CD4-positive, alpha-beta T cell treated with Interleukin-12 subunit alpha and Interleukin-12 subunit beta, for 1 hour (primary cell): ENCODE measurements at regions not wholly inside any gene's neighbourhood (a gene's known extent, or its start where the extent isn't known, plus 50 kb on each side); places are given as distances from the start of the nearest gene placed in this dataset.
"Not testable (repeated sequence)": the region's sequence is repeated elsewhere in the genome, so short reads cannot be mapped to it uniquely, and the experiment has no call there.

ENCODE experiments used
- DNase-seq: peaks from one replicate; pipeline ENCODE4 v3.0.0-alpha.2; 2020

DNA sequence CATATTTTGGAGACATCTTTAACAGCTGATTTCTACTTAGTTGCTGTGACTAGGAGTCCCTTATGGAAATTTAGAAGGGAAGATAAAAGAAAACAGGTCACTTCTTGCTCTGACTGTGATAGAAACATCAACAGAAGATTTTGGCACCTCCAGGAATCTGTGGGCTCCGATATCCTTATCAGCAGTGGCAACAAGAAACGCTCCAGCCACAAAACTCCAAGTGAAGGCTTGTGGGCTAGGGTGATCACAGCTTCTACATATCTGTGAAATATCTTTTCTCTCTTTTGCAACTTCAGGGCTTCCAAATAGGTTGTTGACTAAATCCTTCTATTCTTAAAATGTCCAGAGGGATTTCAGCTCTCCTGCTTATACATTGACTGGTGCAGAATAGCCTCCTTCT is 1625.5 kb upstream of the CDH6 start:
- no peak for DNase-seq

- no peak for DNase-seq
Observed at GRCh38 chr5:29561564-29561963, 1631.9 kb upstream of the CDH6 start.

- no peak for DNase-seq
Observed at GRCh38 chr5:29550523-29550922, 1643.0 kb upstream of the CDH6 start.

DNA sequence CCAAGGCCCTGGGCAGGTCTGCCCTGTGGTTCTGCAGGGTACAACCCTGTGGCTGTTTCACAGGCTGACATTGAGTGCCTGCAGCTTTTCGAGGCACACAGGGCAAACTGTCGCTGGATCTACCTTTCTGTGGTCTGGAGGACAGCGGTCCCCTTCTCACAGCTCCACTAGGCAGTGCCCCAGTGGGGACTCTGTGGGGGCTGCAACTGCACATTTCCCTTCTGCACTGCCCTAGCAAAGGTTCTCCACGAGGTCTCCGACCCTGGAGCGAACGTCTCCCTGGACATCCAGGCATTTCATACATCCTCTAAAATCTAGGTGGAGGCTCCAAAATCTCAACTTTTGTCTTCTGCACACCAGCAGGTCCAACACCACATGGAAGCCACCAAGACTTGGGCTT is 1645.2 kb upstream of the CDH6 start:
- DNase-seq, result no peak

GRCh38 chr5:29547236-29547865 is 1646.1 kb upstream of the CDH6 start:
- DNase-seq, result no peak

DNA sequence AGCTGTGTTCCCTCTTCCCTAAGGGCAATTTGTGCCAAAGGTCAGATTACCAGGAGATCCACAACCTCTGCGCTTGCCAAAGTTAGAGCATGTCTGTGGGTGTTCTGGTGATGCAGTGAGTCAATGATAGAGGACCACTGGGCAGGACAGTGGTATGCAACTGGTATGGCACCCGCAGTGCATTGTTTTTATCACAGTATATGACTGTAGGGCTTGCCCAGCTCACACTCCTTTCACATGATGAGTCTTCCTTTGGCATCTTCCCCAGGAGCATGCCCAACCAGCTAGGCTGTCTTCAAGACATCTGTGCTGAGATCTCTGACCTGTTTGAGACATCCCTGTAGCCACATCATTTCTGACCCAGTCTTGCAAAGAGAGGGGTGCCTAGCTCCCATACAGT is 1650.0 kb upstream of the CDH6 start:
- DNase-seq, result no peak

- DNase-seq, result no peak
Observed at GRCh38 chr5:29524227-29524626, 1669.3 kb upstream of the CDH6 start.

- no peak for DNase-seq
Observed at GRCh38 chr5:29518176-29518575, 1675.3 kb upstream of the CDH6 start.

GRCh38 chr5:29516224-29516623 is 1677.3 kb upstream of the CDH6 start:
- no peak for DNase-seq

GRCh38 chr5:29508131-29508530 is 1685.4 kb upstream of the CDH6 start:
- DNase-seq, result no peak

GRCh38 chr5:29504411-29504810 is 1689.1 kb upstream of the CDH6 start:
- DNase-seq, result no peak

GRCh38 chr5:29498860-29499259 is 1694.6 kb upstream of the CDH6 start:
- DNase-seq, result no peak

GRCh38 chr5:29498412-29498811 is 1695.1 kb upstream of the CDH6 start:
- no peak for DNase-seq

GRCh38 chr5:29485333-29485732 is 1708.2 kb upstream of the CDH6 start:
- no peak for DNase-seq

DNA sequence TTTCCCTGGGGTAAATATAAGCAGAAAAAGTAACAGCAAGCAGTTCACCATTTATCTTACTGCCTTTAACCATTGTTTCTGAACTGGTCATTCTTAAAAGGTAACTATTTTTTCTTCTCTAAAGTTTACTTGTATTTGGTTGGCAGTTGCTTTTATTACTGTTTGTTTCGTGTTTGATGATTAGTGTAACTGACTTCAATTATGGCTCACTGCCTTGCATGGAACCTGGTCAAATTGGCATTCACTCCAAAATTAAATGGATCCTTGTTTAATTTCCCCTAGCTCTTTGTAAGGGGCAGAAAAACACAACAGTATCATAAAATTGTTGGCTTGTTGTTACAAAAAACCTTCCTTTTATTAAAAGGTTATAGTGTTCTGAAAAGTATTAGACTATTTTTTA is 1723.9 kb upstream of the CDH6 start:
- DNase-seq, result no peak

- DNase-seq, result no peak
Observed at GRCh38 chr5:29462241-29462640, 1731.2 kb upstream of the CDH6 start.

- no peak for DNase-seq
Observed at GRCh38 chr5:29460971-29461559, 1732.4 kb upstream of the CDH6 start.

DNA sequence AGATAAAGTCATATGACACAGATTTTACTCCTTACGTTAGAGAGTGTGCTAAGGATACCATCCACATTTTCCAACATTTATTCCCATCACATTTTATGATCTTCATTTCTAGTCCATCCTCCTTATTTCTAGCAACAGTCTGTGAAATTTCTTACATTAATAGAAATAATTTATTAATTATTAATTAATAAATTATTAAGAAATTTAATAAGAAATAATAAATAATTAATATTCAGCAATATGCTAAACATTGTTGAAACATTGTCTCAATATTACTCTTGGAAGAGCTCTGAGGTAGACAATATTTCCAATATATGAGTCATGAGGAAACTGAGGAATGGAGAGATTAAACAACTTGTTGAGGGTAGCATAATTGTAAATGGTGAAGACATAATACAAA is 1742.5 kb upstream of the CDH6 start:
- not testable (repeated sequence) for DNase-seq

GRCh38 chr5:29414681-29415080 is 1778.8 kb upstream of the CDH6 start:
- DNase-seq, result no peak

- no peak for DNase-seq
Observed at GRCh38 chr5:29412979-29413378, 1780.5 kb upstream of the CDH6 start.

DNA sequence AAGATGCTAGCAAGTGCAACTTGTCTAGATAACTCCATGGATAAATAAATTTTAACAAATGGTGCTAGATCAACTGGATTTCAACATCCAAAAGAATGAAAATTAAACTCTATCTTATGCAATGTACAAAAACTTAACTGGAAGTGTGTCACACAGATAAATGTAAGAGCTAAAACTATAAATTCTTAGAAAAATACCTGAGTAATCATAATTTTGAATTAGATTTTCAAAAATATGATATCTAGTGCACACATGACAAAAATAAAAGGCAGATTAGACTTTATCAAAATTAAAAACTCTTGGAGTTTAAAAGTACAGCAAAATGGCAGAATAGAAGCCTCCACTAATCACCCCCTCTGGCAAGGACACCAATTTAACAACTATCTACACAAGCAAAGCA is 1791.2 kb upstream of the CDH6 start:
- no peak for DNase-seq

- DNase-seq, result no peak
Observed at GRCh38 chr5:29389993-29390392, 1803.5 kb upstream of the CDH6 start.

GRCh38 chr5:29387384-29387783 is 1806.1 kb upstream of the CDH6 start:
- no peak for DNase-seq

GRCh38 chr5:29382780-29383179 is 1810.7 kb upstream of the CDH6 start:
- DNase-seq, result no peak

DNA sequence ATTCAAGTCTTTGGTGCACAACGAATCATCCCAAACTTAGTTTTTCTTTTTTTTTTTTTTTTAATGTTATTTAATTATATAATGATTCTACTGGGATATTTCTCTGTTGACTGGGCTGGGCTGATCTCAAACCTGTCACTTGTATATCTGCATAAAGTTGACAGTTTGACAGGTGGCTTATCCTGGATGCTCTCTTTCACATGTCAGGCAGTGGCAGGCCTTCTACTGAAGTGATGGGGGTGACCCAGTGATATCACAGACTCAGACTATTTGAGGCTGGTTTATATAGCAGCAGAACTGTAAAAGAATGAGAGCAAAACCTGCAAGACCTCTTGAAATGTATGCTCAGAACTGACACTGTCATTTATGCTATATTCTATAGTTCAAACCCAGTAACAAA is 1813.5 kb upstream of the CDH6 start:
- DNase-seq, result no peak
